ENCODE measurements at regions not wholly inside any gene's neighbourhood (a gene's known extent, or its start where the extent isn't known, plus 50 kb on each side); places are given as distances from the start of the nearest gene placed in this dataset.

DNA sequence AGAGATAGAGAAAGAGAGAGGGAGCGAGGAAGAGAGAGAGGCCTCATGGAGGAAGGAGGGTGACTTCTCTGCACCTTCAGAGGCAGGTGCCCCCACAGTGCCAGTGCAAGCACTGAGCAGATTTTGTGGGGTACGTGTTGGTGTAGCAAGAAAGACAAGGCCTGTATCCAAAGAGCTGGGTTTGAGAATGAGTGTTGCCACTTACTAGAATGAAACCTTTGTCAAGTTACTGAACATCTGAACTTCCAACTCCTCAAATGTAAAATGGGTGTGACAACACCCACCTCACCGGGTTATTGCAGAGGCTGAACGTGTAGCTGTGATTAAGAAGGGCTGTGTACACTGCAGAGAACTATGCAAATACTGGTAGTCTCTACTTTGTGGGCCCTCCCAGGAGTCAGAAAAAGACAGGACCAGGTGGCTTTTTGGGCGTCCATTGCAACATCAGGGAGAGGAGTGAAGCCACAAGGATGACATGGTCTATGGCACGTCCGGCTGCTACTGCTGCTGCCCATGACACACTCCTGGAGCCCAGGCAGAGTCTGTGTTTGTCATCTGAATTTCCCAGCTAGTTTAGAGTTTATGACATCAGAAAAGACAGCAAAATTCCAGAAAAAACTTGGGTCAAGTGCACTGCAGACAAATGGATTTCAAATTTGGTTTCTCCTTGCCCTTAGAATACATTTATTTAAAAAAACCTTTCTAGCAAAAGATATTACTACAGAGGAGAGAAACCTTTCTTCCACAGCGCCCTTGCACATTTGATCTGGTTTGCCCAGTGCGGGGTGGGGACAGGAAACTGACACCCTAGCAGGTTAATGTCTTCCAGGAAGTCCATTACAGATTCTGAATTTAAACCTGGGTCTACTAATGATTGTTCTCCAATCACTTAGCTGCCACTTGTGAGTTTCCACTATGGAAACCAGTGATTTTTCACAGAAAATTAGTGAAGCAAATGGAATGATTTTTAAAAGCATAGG, 54.0 kb upstream of the ATP12A start:
- Mint-ChIP-seq H3K4me1 (peaks cover 32% of the 10 kb centered on the region), H3K4me3 (no peak overlapping the region), H3K9me3 (no peaks in the 10 kb centered on the region), H3K27me3 (no peaks in the 10 kb centered on the region), H3K36me3 (no peaks in the 10 kb centered on the region), H3K27ac (peak overlapping the region; percentile 25)
- peak; percentile 51 for ATAC-seq

DNA sequence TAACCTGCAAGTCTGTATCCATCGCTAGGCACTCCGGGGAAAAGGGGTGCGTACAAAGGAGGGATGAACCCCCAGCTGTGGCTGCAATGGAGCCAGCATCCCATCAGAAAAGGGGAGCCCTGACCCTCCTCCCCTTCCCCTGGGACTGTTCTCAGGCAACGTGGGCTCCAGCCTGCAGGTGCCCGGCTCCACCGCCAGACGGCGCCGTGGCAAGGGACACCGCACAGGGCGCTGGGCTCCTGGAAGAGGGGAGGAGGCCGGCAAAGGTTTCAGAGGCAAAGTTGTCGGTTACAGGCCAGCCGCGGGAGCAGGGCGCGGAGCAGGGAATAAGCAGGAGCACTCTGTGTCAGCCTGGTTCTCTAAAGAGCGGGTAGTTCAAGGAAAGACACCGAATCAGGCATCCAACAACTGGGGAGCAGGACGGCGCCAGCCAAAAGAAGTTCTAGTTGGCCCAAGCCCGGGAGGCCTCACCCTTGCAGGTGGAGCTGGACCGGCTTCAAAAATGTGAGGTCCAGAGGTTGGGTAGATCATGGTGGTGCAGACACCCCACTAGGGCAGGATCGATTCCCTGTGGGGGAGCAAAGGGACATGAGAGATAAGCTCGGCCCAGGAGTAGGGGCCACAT, 53.0 kb upstream of the ATP12A start:
- H3K4me3 Mint-ChIP-seq, result no peak overlapping the region
- H3K27ac Mint-ChIP-seq, result no peak overlapping the region
- H3K27me3 Mint-ChIP-seq, result no peaks in the 10 kb centered on the region
- ATAC-seq, result no peak
- H3K4me1 Mint-ChIP-seq, result peaks cover 32% of the 10 kb centered on the region
- no peaks in the 10 kb centered on the region for H3K9me3 Mint-ChIP-seq
- no peaks in the 10 kb centered on the region for H3K36me3 Mint-ChIP-seq

GRCh38 chr13:24627946-24628345, 52.3 kb upstream of the ATP12A start:
- Mint-ChIP-seq H3K9me3 (no peaks in the 10 kb centered on the region), H3K4me3 (no peak overlapping the region), H3K27ac (no peak overlapping the region), H3K27me3 (no peaks in the 10 kb centered on the region), H3K4me1 (peaks cover 32% of the 10 kb centered on the region), H3K36me3 (no peaks in the 10 kb centered on the region)
- ATAC-seq, result no peak

DNA sequence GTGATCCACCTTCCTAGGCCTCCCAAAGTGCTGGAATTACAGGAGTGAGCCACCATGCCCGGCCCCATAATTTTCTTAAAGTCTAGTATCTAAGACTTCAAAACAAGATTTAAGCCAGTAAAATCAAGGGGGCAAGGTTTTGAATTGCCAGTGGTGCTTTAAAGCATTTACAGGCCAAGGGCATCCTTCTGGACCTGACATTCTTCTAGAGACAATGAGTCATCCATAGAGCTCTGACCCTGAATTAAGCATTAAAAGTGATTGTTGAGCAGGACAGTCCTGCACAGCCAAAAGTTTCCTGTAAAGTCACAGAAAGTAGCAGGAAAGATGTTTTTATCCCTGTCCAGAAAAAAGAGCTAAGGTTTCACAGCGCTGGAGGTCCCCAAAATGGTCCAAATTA, 50.9 kb upstream of the ATP12A start:
- H3K27ac Mint-ChIP-seq, result no peak overlapping the region
- H3K4me3 Mint-ChIP-seq, result no peak overlapping the region
- H3K9me3 Mint-ChIP-seq, result no peaks in the 10 kb centered on the region
- H3K4me1 Mint-ChIP-seq, result peaks cover 32% of the 10 kb centered on the region
- H3K27me3 Mint-ChIP-seq, result no peaks in the 10 kb centered on the region
- no peaks in the 10 kb centered on the region for H3K36me3 Mint-ChIP-seq
- no peak for ATAC-seq

GRCh38 chr13:24630121-24630520, 50.1 kb upstream of the ATP12A start:
- Mint-ChIP-seq H3K4me3 (no peak overlapping the region), H3K9me3 (no peaks in the 10 kb centered on the region), H3K4me1 (peaks cover 24% of the 10 kb centered on the region), H3K27ac (no peak overlapping the region), H3K27me3 (no peaks in the 10 kb centered on the region), H3K36me3 (no peaks in the 10 kb centered on the region)
- ATAC-seq, result no peak

Data from stimulated activated memory B cell treated with anti-CD40 and anti-IgM and Interleukin-4, amounts not matched to agents 10 μg/mL and 1 μg/mL and 100 μg/mL, for 72 hours (primary cell).